ELF-1 (cell line): ENCODE measurements at regions not wholly inside any gene's neighbourhood (a gene's known extent, or its start where the extent isn't known, plus 50 kb on each side); places are given as distances from the start of the nearest gene placed in this dataset.
"Not testable (repeated sequence)": the region's sequence is repeated elsewhere in the genome, so short reads cannot be mapped to it uniquely, and the experiment has no call there.

Source experiments
- DNase-seq: peaks from one replicate; pipeline ENCODE4 v3.0.0-alpha.2; 2016; ENCODE audit warnings: low read depth, low spot score

- DNase-seq, result no peak
Observed at GRCh38 chr7:13563257-13563656, 426.2 kb downstream of the ETV1 start.

- DNase-seq, result no peak
Observed at GRCh38 chr7:13563680-13564079, 425.8 kb downstream of the ETV1 start.

- no peak for DNase-seq
Observed at GRCh38 chr7:13577566-13578145, 411.8 kb downstream of the ETV1 start.

- no peak for DNase-seq
Observed at GRCh38 chr7:13578294-13578693, 411.2 kb downstream of the ETV1 start.

- DNase-seq, result no peak
Observed at GRCh38 chr7:13581097-13581496, 408.4 kb downstream of the ETV1 start.

GRCh38 chr7:13593854-13594253 is 395.6 kb downstream of the ETV1 start:
- DNase-seq, result no peak

- no peak for DNase-seq
Observed at GRCh38 chr7:13602036-13602435, 387.4 kb downstream of the ETV1 start.

- DNase-seq, result no peak
Observed at GRCh38 chr7:13603016-13603415, 386.4 kb downstream of the ETV1 start.

- no peak for DNase-seq
Observed at GRCh38 chr7:13603661-13604060, 385.8 kb downstream of the ETV1 start.

- no peak for DNase-seq
Observed at GRCh38 chr7:13604178-13604577, 385.3 kb downstream of the ETV1 start.

GRCh38 chr7:13610372-13610771 is 379.1 kb downstream of the ETV1 start:
- DNase-seq, result no peak

GRCh38 chr7:13615679-13616078 is 373.8 kb downstream of the ETV1 start:
- no peak for DNase-seq

- no peak for DNase-seq
Observed at GRCh38 chr7:13627455-13627854, 362.0 kb downstream of the ETV1 start.

- no peak for DNase-seq
Observed at GRCh38 chr7:13628239-13629001, 361.0 kb downstream of the ETV1 start.

- DNase-seq, result not testable (repeated sequence)
Observed at GRCh38 chr7:13631207-13632049, 358.0 kb downstream of the ETV1 start.

- no peak for DNase-seq
Observed at GRCh38 chr7:13633857-13634256, 355.6 kb downstream of the ETV1 start.

- DNase-seq, result no peak
Observed at GRCh38 chr7:13639396-13639795, 350.1 kb downstream of the ETV1 start.

GRCh38 chr7:13641714-13642113 is 347.8 kb downstream of the ETV1 start:
- DNase-seq, result no peak

- DNase-seq, result no peak
Observed at GRCh38 chr7:13651167-13651566, 338.3 kb downstream of the ETV1 start.

GRCh38 chr7:13656330-13656729 is 333.1 kb downstream of the ETV1 start:
- no peak for DNase-seq

- no peak for DNase-seq
Observed at GRCh38 chr7:13673290-13673689, 316.2 kb downstream of the ETV1 start.

- no peak for DNase-seq
Observed at GRCh38 chr7:13682626-13683025, 306.8 kb downstream of the ETV1 start.

GRCh38 chr7:13687500-13687899 is 302.0 kb downstream of the ETV1 start:
- DNase-seq, result no peak
